H9 (cell line): ENCODE measurements at regions not wholly inside any gene's neighbourhood (a gene's known extent, or its start where the extent isn't known, plus 50 kb on each side); places are given as distances from the start of the nearest gene placed in this dataset.

Experiments
- DNase-seq: peaks from one replicate; pipeline ENCODE4 v3.0.0-alpha.2; 2017
- H2AFZ ChIP-seq: one replicate; pipeline ENCODE4 v1.6.1; 2013; ENCODE audit warnings: mild to moderate bottlenecking, low read length, control low read depth, moderate library complexity
- H2AK5ac ChIP-seq: 2 replicates; pipeline ENCODE4 v1.6.1; 2013; ENCODE audit warnings: low read length, control low read depth, mixed read lengths; ENCODE audit not compliant: insufficient read length
- H2BK120ac ChIP-seq: one replicate; pipeline ENCODE4 v1.6.1; 2013; ENCODE audit warnings: low read depth, mild to moderate bottlenecking, low read length, control low read depth, inconsistent platforms; ENCODE audit not compliant: poor library complexity, severe bottlenecking
- H2BK12ac ChIP-seq: 2 replicates; pipeline ENCODE4 v1.6.1; 2013; ENCODE audit warnings: low read length, control low read depth, mixed read lengths, low read depth; ENCODE audit not compliant: insufficient read length
- H2BK15ac ChIP-seq: 2 replicates; pipeline ENCODE4 v1.6.1; 2013; ENCODE audit warnings: low read depth, low read length, control low read depth
- H2BK20ac ChIP-seq: one replicate; pipeline ENCODE4 v1.6.1; 2013; ENCODE audit warnings: low read depth, mild to moderate bottlenecking, low read length, control low read depth, inconsistent platforms; ENCODE audit not compliant: poor library complexity, severe bottlenecking
- H2BK5ac ChIP-seq: 2 replicates; pipeline ENCODE4 v1.6.1; 2013; ENCODE audit warnings: low read length, control low read depth, mixed read lengths; ENCODE audit not compliant: insufficient read length
- H3K14ac ChIP-seq: 2 replicates; pipeline ENCODE4 v1.6.1; 2013; ENCODE audit warnings: low read length, control low read depth; ENCODE audit not compliant: insufficient read depth
- H3K18ac ChIP-seq: 2 replicates; pipeline ENCODE4 v1.6.1; 2013; ENCODE audit warnings: low read depth, mild to moderate bottlenecking, mixed read lengths, low read length, control low read depth; ENCODE audit not compliant: insufficient read length
- H3K23ac ChIP-seq: 2 replicates; pipeline ENCODE4 v1.6.1; 2013; ENCODE audit warnings: low read length, control low read depth, mixed read lengths, low read depth; ENCODE audit not compliant: insufficient read length
- H3K23me2 ChIP-seq: 2 replicates; pipeline ENCODE4 v1.6.1; 2013; ENCODE audit warnings: low read depth, mild to moderate bottlenecking, mixed read lengths, low read length, control low read depth; ENCODE audit not compliant: insufficient read length, poor library complexity, severe bottlenecking
- H3K27ac ChIP-seq: 2 replicates; pipeline ENCODE4 v1.5.1; 2013; ENCODE audit warnings: low read length, control low read depth, mixed read lengths, low read depth; ENCODE audit not compliant: insufficient read length
- H3K27me3 ChIP-seq: 2 replicates; pipeline ENCODE4 v1.6.1; 2013; ENCODE audit warnings: low read length, control low read depth, inconsistent platforms; ENCODE audit not compliant: insufficient read depth
- H3K4ac ChIP-seq: 2 replicates; pipeline ENCODE4 v1.6.1; 2013; ENCODE audit warnings: low read depth, mild to moderate bottlenecking, control low read depth, inconsistent platforms, low read length, moderate library complexity
- H3K4me1 ChIP-seq: 2 replicates; pipeline ENCODE4 v1.6.1; 2013; ENCODE audit warnings: low read length, control low read depth, inconsistent platforms; ENCODE audit not compliant: insufficient read depth
- H3K4me2 ChIP-seq: 2 replicates; pipeline ENCODE4 v1.6.1; 2013; ENCODE audit warnings: low read length, control low read depth, mixed read lengths; ENCODE audit not compliant: insufficient read length, insufficient read depth
- H3K56ac ChIP-seq: 2 replicates; pipeline ENCODE4 v1.6.1; 2013; ENCODE audit warnings: low read depth, mild to moderate bottlenecking, mixed read lengths, low read length, control low read depth; ENCODE audit not compliant: insufficient read length
- H3K79me1 ChIP-seq: 2 replicates; pipeline ENCODE4 v1.6.1; 2013; ENCODE audit warnings: low read depth, mild to moderate bottlenecking, moderate library complexity, low read length, control low read depth, inconsistent platforms; ENCODE audit not compliant: insufficient read depth, poor library complexity, severe bottlenecking
- H3K79me2 ChIP-seq: 2 replicates; pipeline ENCODE4 v1.6.1; 2013; ENCODE audit warnings: low read length, control low read depth, inconsistent platforms; ENCODE audit not compliant: insufficient read depth
- H3K9ac ChIP-seq: 2 replicates; pipeline ENCODE4 v1.6.1; 2013; ENCODE audit warnings: low read length, control low read depth, mixed read lengths; ENCODE audit not compliant: insufficient read length; ENCODE audit errors: extremely low read depth
- H3K9me3 ChIP-seq: one replicate; pipeline ENCODE4 v1.6.1; 2013; ENCODE audit warnings: low read depth, low read length, inconsistent platforms; ENCODE audit not compliant: control insufficient read depth
- H3T11ph ChIP-seq: one replicate; pipeline ENCODE4 v1.6.1; 2013; ENCODE audit warnings: mild to moderate bottlenecking, low read length, control low read depth, inconsistent platforms
- H4K20me1 ChIP-seq: one replicate; pipeline ENCODE4 v1.6.1; 2013; ENCODE audit not compliant: control insufficient read depth, insufficient read length, insufficient read depth
- H4K5ac ChIP-seq: 2 replicates; pipeline ENCODE4 v1.6.1; 2013; ENCODE audit warnings: low read depth, mild to moderate bottlenecking, mixed read lengths, low read length, control low read depth; ENCODE audit not compliant: insufficient read length
- H4K8ac ChIP-seq: replicated peaks from 2 replicates; pipeline ENCODE4 v1.6.1; 2013; ENCODE audit warnings: low read length, control low read depth, mixed read lengths, low read depth; ENCODE audit not compliant: insufficient read length
- H4K91ac ChIP-seq: 2 replicates; pipeline ENCODE4 v1.6.1; 2013; ENCODE audit warnings: low read depth, mild to moderate bottlenecking, moderate library complexity, mixed read lengths, low read length, control low read depth; ENCODE audit not compliant: insufficient read length
- H3K27ac Mint-ChIP-seq, 3 experiments: 2 replicates in 2 of 3; 3 replicates in 1 of 3; pipeline ENCODE4 v1.8.0; 2020 to 2021; ENCODE audit warnings: mixed read lengths in 3 of 3, mild to moderate bottlenecking in 1 of 3, moderate library complexity in 1 of 3
- H3K27me3 Mint-ChIP-seq: 2 replicates; pipeline ENCODE4 v1.8.0; 2021; ENCODE audit warnings: low read depth, mild to moderate bottlenecking, moderate library complexity, mixed read lengths
- H3K36me3 Mint-ChIP-seq, 3 experiments: 2 replicates in 2 of 3; 3 replicates in 1 of 3; pipeline ENCODE4 v1.8.0; 2020 to 2021; ENCODE audit warnings: low read depth in 3 of 3, mixed read lengths in 3 of 3; ENCODE audit not compliant: insufficient read depth in 1 of 3
- H3K4me1 Mint-ChIP-seq, 2 experiments: 2 replicates each; pipeline ENCODE4 v1.8.0; 2020; ENCODE audit warnings: mixed read lengths in 2 of 2
- H3K4me3 Mint-ChIP-seq, 2 experiments: 2 replicates in 1 of 2; 3 replicates in 1 of 2; pipeline ENCODE4 v1.8.0; 2020 to 2021; ENCODE audit warnings: mild to moderate bottlenecking in 2 of 2, mixed read lengths in 2 of 2, moderate library complexity in 1 of 2
- H3K9me3 Mint-ChIP-seq, 2 experiments: 2 replicates in 1 of 2; 3 replicates in 1 of 2; pipeline ENCODE4 v1.8.0; 2020; ENCODE audit warnings: mild to moderate bottlenecking in 2 of 2, mixed read lengths in 2 of 2, moderate library complexity in 1 of 2
- WGBS: extraction: QIAGEN DNeasy Blood & Tissue Kit; methylation state at CpG from one replicate; pipeline ENCODE4 v1.1.7; 2013; ENCODE audit warnings: missing lambda C conversion rate, low lambda C conversion rate, mixed read lengths; ENCODE audit not compliant: insufficient read length; ENCODE audit errors: extremely low coverage; 5-methylcytosine and 5-hydroxymethylcytosine counted together
- TF ChIP-seq, protein P1 (sequence below): fragments of 200-600 bp; sonication (generic); conservative IDR thresholded peaks from 3 replicates; pipeline ENCODE4 v1.8.0; 2021; ENCODE audit warnings: antibody characterized with exemption, mild to moderate bottlenecking

DNA sequence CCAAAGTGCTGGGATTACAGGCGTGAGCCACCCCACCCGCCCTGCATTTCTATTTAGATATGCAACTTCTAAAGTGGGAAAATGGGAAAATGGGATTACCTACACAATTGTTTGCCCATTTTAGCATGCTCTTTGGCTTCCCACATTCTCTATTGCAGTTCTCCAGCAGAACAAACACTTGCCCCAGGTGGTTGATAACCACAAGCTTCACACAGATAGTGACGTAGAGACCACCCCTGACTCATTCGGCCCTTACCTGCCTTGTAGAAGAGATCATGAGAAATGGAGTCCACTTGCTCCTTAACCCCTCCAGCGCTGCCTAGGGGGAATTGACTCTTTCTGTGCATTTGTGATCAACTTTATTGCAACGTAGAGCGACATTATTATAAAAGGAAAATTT lies 83.2 kb upstream of the RAP2B start:
- Histone ChIP-seq H2BK5ac (no peak overlapping the region), H2AK5ac (no peak overlapping the region), H2BK15ac (no peak overlapping the region), H2BK20ac (no peak overlapping the region), H3K9ac (no peak overlapping the region), H3K4ac (no peak overlapping the region), H2BK12ac (no peak overlapping the region), H2BK120ac (no peak overlapping the region), H3K23ac (no peak overlapping the region), H3K18ac (no peak overlapping the region), H3K79me2 (no peaks in the 10 kb centered on the region), H3K9me3 (no peaks in the 10 kb centered on the region), H4K91ac (no peak overlapping the region), H3K4me1 (no peaks in the 10 kb centered on the region), H3K27me3 (no peaks in the 10 kb centered on the region), H3K56ac (no peak overlapping the region), H3K27ac (no peak overlapping the region), H3K79me1 (no peaks in the 10 kb centered on the region), H3K4me2 (no peak overlapping the region), H4K5ac (no peak overlapping the region), H4K20me1 (no peaks in the 10 kb centered on the region), H3K14ac (no peak overlapping the region), H3T11ph (no peak overlapping the region), H4K8ac (no peak overlapping the region), H3K23me2 (no peaks in the 10 kb centered on the region), H2AFZ (no peak overlapping the region)
- peaks cover 3% of the 10 kb centered on the region in 2 experiments; a peak in 1 of 4 replicates for H3K4me1 Mint-ChIP-seq
- H3K4me3 Mint-ChIP-seq = no peak overlapping the region
- H3K36me3 Mint-ChIP-seq = no peaks in the 10 kb centered on the region; a peak in 1 of 7 replicates
- WGBS = no CpG with 5 or more reads among the region's 7 CpGs
- H3K9me3 Mint-ChIP-seq = no peaks in the 10 kb centered on the region
- TF ChIP-seq, protein P1, sequence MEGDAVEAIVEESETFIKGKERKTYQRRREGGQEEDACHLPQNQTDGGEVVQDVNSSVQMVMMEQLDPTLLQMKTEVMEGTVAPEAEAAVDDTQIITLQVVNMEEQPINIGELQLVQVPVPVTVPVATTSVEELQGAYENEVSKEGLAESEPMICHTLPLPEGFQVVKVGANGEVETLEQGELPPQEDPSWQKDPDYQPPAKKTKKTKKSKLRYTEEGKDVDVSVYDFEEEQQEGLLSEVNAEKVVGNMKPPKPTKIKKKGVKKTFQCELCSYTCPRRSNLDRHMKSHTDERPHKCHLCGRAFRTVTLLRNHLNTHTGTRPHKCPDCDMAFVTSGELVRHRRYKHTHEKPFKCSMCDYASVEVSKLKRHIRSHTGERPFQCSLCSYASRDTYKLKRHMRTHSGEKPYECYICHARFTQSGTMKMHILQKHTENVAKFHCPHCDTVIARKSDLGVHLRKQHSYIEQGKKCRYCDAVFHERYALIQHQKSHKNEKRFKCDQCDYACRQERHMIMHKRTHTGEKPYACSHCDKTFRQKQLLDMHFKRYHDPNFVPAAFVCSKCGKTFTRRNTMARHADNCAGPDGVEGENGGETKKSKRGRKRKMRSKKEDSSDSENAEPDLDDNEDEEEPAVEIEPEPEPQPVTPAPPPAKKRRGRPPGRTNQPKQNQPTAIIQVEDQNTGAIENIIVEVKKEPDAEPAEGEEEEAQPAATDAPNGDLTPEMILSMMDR = no peak
- DNase-seq = no peak
- H3K27me3 Mint-ChIP-seq = no peaks in the 10 kb centered on the region
- H3K27ac Mint-ChIP-seq = no peak overlapping the region
